Choroid plexus epithelial cell (primary cell): ENCODE measurements at regions not wholly inside any gene's neighbourhood (a gene's known extent, or its start where the extent isn't known, plus 50 kb on each side); places are given as distances from the start of the nearest gene placed in this dataset.

ENCODE experiments used
- DNase-seq: peaks from one replicate; pipeline ENCODE4 v3.0.0-alpha.2; 2010; ENCODE audit warnings: low read depth
- H3K4me3 ChIP-seq: 2 replicates; pipeline ENCODE4 v1.5.1; 2011; ENCODE audit warnings: low read depth, mild to moderate bottlenecking, control low read depth, low read length, moderate library complexity
- CTCF ChIP-seq: conservative IDR thresholded peaks from 2 replicates; pipeline ENCODE4 v1.5.1; 2011; ENCODE audit warnings: low read depth, mild to moderate bottlenecking, control low read depth, inconsistent platforms, low read length, moderate library complexity

GRCh38 chr11:8794677-8795103 lies 112.1 kb downstream of the RPL27A start:
- no peak overlapping the region for H3K4me3 ChIP-seq
- peak; percentile 40 for TF ChIP-seq CTCF
- DNase-seq: no peak

- no peak overlapping the region for H3K4me3 ChIP-seq
- no peak for TF ChIP-seq CTCF
- DNase-seq: no peak
These were observed 114.0 kb upstream of the AKIP1 start for GRCh38 chr11:8796941-8797340.

- no peak for TF ChIP-seq CTCF
- DNase-seq: no peak
- no peak overlapping the region for H3K4me3 ChIP-seq
These were observed 111.7 kb upstream of the AKIP1 start for GRCh38 chr11:8799273-8799672.

DNA sequence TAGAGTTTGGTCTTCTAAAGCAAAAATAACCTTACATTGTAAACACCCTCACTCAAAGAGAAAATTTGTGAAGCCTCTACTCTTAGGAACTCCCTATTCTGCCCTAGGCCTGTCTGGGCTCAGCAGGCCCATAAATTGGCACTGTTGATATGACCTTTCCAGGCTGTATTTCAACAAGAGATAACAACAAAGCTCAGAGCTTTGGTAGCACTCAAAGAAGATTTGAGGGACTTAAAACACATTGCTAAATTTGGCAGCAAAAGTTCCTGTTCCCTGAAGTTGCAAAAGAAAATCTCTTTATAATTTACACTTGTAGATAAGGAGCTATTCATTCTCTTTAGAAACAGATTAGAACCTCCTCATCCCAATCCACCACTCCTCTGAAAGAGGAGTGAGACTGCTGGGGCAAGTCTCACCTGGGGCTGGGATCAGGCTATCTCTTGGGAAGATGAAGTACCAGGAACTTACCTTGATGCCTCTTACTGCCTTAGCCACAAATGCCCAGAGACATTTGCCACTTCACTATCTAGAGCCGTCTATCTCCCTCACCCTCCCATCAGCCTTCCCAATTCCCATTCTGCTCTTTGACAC lies 110.4 kb upstream of the AKIP1 start:
- DNase-seq: no peak
- TF ChIP-seq CTCF: no peak

DNA sequence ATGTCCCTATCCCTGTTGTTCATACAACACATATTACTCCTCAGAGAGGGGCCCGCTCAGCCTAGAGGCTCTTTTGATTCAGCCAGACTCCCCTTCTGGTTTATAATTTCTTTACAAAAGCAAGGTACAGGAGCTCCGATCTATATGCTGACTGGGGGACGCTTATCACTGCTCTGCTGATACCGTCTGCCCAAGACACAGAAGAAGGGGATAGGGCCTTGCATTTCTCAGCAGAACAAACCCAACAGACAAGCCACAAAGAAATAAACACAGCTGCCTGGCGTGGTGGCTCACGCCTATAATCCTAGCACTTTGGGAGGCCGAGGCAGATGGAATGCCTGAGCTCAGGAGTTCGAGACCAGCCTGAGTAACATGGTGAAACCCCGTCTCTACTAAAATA lies 109.9 kb upstream of the AKIP1 start:
- DNase-seq: no peak
- H3K4me3 ChIP-seq: no peak overlapping the region
- no peak for TF ChIP-seq CTCF

More for the DNA sequence above, 110.4 kb upstream of the AKIP1 start:
- H3K4me3 ChIP-seq: no peak overlapping the region

DNA sequence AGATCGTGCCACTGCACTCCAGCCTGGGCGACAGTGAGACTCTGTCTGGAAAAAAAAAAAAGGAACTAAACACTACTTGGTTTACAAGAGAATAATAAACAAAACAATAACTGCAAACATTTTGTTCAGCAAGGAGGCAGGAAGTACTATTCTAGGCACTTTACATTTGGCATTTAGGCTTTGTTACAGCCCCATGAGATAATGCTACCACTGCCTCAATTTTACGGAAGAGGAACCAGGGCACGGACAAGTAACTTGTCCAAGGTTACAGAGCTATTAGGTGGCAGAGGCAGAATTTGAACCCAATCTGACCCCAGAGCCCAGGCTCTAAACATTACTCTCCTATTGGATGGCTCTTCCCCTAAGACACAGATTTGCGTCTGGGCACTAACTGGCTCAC lies 108.7 kb upstream of the AKIP1 start:
- H3K4me3 ChIP-seq: no peak overlapping the region
- TF ChIP-seq CTCF: no peak
- DNase-seq: no peak

DNA sequence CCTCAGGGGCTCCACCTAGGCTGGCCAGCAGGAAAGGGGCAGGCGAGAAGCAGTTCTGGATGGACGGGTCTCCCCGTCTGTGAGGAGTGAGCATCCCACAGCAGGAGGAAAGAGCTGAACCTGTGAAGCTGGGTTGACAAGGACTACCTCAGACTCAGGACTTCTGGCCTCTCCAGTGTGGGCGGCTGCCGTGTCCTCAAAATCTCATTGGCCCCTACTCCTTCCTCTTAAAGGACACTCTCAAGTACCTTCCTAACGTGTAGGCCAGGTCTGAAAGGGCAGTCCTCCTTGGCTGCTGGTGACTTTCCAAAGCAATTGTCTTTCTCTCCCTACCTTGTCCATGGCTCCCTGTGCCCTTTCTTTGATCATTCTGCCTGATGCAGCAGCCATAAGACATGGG lies 107.0 kb upstream of the AKIP1 start:
- no peak for DNase-seq
- no peak overlapping the region for H3K4me3 ChIP-seq
- no peak for TF ChIP-seq CTCF
